Stimulated activated CD4-positive, alpha-beta T cell treated with anti-CD3 and anti-CD28 coated beads, Interleukin-4, amount 100 ng/mL, for 4 hours (primary cell): ENCODE measurements at regions not wholly inside any gene's neighbourhood (a gene's known extent, or its start where the extent isn't known, plus 50 kb on each side); places are given as distances from the start of the nearest gene placed in this dataset.
"Not testable (repeated sequence)": the region's sequence is repeated elsewhere in the genome, so short reads cannot be mapped to it uniquely, and the experiment has no call there.

Experiments used
- DNase-seq, 2 experiments: peaks; one replicate each; pipeline ENCODE4 v3.0.0-alpha.2; 2020

DNA sequence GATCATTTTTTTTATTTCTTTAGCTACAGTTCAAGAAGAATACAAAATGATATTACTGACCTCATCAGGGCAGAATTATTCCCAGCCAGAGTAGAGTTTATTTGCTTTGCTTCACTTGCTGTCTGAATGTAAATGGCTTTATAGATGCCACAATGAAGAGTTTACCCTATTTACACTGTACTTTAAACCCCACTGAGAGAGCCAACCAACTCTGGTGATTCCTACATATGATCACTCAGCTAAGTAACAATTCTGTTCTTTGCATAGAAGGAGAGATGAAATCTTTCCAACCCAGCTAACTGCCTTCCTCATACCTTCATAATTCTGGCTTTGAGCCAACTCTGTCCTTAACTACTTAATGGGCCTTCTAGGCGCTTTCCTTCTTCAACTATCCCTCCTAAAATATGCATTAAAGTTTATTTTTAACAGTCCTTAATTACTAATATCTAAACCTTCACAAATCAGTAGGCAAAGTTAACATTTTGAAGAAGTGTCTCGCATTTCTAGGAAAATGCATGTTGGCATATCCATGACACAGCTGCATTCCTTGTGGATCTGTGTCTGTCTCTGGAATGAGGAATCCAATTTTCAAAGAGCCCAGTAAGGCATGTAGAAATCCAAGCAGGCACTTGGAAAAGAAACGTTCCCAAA, 284.8 kb upstream of the GRAMD2B start:
- no peak for DNase-seq

DNA sequence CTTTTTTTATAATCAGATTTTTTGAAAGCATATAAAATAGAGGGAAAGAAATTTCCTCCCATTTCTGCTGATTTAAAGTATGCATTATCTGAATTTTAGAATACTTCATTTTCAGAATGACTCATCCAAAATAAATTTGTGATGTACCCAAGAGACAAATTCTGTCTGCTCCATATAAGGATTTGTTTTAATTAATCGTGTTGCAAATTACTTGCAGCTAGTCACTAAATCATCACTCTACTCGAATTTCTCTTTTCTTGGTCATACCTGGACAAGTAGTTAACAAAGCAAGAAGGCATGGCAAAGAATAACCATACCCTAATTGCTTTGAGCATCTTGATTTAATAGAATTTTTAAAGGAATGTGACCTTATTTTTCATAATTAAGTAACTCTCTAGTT, 284.1 kb upstream of the GRAMD2B start:
- DNase-seq: no peak

- no peak for DNase-seq
These were observed 283.4 kb upstream of the GRAMD2B start for GRCh38 chr5:126139773-126140172.

DNA sequence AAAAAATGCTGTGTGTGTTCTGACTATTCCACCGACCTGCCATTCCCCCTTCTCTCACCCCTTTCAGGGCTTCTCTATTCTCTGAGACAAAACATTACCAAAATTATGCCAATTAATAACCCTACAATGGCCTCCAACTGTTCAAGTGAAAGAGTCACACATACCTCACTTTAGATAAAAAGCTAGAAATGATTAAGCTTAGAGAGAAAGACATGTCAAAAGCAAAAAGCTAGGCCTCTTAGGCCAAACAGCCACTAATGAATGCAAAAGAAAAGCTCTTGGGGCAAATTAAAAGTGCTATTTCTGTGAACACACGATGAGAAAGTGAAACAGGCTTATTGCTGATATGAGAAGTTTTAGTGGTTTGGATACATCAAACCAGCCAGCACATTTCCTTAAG, 279.6 kb upstream of the GRAMD2B start:
- no peak for DNase-seq

DNA sequence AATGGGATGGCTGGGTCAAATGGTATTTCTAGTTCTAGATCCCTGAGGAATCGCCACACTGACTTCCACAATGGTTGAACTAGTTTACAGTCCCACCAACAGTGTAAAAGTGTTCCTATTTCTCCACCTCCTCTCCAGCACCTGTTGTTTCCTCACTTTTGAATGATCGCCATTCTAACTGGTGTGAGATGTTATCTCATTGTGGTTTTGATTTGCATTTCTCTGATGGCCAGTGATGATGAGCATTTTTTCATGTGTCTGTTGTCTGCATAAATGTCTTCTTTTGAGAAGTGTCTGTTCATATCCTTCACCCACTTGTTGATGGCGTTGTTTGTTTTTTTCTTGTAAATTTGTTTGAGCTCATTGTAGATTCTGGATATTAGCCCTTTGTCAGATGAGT, 272.9 kb upstream of the GRAMD2B start:
- not testable (repeated sequence) for DNase-seq

- not testable (repeated sequence) for DNase-seq
These were observed 267.9 kb upstream of the GRAMD2B start for GRCh38 chr5:126155298-126155697.

GRCh38 chr5:126166368-126166767, 256.8 kb upstream of the GRAMD2B start:
- DNase-seq: no peak

DNA sequence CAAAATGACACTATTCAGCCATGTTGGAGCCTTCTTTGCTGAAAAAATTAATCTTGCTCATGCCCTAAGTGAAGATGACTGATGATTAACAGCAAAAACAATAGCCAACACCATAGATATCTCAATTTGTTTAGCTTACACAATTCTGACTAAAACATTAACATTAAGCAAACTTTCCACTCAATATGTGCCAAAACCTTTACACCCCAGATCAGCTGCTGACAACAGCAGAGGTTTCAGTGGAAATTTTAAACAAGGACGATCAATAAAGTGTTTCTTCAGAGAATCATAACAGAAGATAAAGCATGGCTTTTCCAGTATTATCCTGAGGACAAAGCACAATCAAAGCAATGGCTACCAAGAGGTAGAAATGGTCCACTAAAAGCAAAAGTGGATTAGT, 254.4 kb upstream of the GRAMD2B start:
- no peak for DNase-seq

DNA sequence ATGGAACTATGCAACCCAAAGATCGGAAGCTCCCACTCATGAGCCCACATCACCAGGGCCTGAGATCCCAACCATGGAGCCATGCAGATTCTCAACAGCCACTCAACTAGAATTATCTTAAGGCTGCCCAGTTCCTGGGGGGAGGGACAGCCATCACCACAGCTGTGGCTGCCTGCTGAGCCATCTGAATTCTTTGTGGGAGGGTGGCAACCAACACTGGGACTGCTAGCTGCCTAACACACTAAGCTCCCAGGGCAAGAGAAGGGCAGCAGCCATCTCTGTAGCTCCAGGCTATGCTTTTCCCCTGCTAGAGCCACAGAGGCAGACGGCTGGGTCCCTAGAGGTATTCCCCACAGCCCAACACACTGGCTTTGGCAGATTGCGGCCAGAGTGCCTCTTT, 251.3 kb upstream of the GRAMD2B start:
- no peak for DNase-seq

- DNase-seq: no peak
These were observed 250.4 kb upstream of the GRAMD2B start for GRCh38 chr5:126172812-126173211.

DNA sequence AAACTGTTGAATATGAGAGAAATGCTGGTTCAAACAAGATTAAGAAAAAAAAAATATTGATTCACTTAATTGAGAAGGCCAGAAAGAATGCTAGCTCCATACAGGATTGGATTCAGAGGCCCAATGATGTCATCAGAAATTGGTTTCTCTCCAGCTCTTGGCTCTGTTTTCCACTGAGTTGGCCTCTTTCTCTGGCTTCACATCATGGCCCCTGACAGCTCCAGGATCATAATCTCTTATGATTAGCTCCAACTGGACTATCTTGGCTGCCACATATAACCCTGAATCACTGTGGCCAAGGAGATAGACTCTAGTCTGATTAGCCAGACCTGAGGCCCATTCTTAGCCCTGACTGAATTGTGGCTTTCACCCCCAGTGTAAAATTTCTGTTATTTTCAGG, 244.7 kb upstream of the GRAMD2B start:
- DNase-seq: no peak

- DNase-seq: no peak
These were observed 240.1 kb upstream of the GRAMD2B start for GRCh38 chr5:126182971-126183695.

DNA sequence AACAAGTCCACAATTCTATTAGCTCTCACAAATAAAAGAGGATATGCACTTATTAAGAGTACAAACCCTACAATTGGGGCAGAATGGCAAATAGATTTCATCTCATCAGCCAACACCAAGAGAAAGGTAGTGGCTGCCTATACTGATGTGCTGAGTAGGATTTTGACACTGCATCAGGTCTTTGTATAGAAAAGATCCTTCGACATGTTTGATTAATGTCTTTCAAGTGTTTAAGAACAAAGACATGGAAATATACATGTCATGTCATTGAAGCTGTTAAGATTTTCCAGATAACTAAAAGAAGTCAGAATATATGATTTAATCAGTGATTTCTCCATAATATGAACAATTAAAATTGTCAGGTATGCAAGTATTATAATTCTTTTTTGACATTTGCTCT, 238.7 kb upstream of the GRAMD2B start:
- no peak for DNase-seq

GRCh38 chr5:126186210-126186609, 237.0 kb upstream of the GRAMD2B start:
- DNase-seq: no peak

GRCh38 chr5:126188804-126189203, 234.4 kb upstream of the GRAMD2B start:
- no peak for DNase-seq

GRCh38 chr5:126189231-126189630, 234.0 kb upstream of the GRAMD2B start:
- no peak for DNase-seq

DNA sequence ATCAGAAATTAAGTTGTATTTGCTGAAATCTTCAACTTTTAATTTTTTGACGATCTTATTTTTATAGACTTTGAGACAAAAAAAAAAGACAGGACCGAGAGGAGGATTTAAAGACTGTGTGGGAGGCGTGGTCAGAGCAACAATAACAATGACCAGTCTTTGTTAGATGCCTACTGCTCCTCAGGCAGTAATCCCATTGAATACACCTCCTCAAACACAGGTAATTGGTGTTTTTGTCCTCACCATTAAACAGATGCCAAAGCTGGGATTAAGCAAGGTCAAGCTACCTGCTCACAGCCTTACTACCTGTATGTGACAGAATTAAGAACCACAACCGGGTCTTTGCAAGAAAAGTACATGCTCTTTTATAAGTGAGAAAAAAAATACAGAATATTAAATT, 233.3 kb upstream of the GRAMD2B start:
- no peak for DNase-seq

- DNase-seq: no peak
These were observed 231.0 kb upstream of the GRAMD2B start for GRCh38 chr5:126192226-126192625.

GRCh38 chr5:126195410-126196100, 227.7 kb upstream of the GRAMD2B start:
- no peak for DNase-seq

DNA sequence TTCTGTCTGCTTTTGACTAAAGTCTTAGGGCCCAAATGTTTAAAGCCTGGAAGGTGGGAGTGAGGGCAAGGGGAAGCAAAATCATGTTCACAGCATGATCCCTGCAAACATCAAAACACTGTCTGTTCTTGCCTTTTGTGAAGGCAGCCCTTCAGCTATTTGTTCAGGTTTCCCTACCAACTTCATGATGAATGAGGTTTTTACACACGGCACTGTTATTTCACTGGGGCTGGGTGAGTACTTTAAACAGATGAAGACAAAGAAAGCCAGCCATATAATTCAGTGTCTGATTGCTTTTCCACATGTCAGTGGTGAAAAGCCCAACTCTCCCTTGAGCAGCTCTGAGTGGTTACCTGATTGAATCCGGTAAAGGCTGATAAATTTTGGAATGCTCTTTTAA, 224.7 kb upstream of the GRAMD2B start:
- DNase-seq: no peak

- no peak for DNase-seq
These were observed 223.7 kb upstream of the GRAMD2B start for GRCh38 chr5:126199467-126199866.

- DNase-seq: no peak
These were observed 214.5 kb upstream of the GRAMD2B start for GRCh38 chr5:126208691-126209090.

- DNase-seq: no peak
These were observed 212.3 kb upstream of the GRAMD2B start for GRCh38 chr5:126210955-126211354.

- no peak for DNase-seq
These were observed 203.6 kb upstream of the GRAMD2B start for GRCh38 chr5:126219616-126220015.
